ENCODE measurements at regions not wholly inside any gene's neighbourhood (a gene's known extent, or its start where the extent isn't known, plus 50 kb on each side); places are given as distances from the start of the nearest gene placed in this dataset.

DNA sequence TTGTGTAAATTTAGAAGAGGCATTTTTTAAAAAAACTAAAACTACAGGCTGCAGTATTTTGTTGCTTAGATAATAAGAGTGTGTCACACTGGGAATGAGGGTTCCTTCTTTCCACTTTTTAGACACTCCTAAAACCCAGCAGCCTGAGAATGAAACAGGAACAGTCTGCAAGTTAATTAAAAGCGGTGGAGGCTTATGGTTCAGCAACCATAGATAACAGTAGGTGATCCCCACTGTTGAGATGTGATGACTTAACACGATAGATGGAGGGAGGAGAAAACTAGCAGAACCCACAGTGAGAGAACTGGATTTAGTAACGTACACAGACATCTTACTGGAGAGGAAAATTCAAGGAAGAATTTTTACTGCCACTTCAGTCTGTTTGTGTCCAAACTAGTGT lies 767.3 kb downstream of the C4orf33 start:
- no peak for DNase-seq (ENCODE audit: low read depth in 2 of 2)

DNA sequence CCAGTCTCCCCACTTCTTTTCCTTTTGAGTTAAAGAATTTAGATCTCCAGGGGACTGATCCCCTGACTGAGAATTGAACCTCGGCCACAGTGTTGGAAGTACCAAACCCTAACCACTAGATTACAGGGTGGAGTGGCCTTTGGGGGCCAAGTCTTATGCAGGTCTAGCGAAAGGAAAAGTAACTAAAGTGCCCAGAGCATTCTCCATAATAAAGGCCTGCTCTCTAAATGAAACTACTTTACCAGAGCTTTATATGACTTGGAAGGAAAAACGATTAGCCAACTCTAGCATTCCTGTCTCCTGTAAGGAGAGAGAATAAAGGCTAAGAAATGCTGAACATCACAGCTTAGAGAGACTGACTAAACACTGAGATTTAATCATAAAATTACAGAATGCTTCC lies 788.0 kb downstream of the C4orf33 start:
- DNase-seq (ENCODE audit: low read depth in 2 of 2) = no peak

DNA sequence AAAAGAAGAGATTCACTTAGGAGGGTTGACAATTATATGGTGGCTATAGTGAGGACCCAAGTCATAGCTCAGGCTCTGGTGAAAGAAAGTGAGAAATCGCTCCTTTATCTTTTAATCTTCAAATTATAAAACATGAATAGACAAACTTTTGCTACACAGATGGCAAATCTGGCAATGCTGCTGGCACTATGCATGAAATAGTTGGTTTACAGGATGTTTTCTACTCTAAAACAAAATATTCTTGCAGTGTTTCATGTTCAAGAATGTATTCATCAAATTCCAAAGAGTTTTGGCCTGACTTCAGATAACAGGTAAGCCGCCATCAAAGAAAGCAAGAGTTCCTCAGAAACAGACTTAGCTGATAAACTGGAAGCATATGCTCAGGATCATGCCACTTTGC lies 801.2 kb downstream of the C4orf33 start:
- DNase-seq (ENCODE audit: low read depth in 2 of 2) = no peak

- DNase-seq (ENCODE audit: low read depth in 2 of 2) = no peak
These were observed 803.9 kb downstream of the C4orf33 start for GRCh38 chr4:129899849-129900248.

GRCh38 chr4:129900430-129900953 lies 804.5 kb downstream of the C4orf33 start:
- DNase-seq (ENCODE audit: low read depth in 2 of 2) = no peak

DNA sequence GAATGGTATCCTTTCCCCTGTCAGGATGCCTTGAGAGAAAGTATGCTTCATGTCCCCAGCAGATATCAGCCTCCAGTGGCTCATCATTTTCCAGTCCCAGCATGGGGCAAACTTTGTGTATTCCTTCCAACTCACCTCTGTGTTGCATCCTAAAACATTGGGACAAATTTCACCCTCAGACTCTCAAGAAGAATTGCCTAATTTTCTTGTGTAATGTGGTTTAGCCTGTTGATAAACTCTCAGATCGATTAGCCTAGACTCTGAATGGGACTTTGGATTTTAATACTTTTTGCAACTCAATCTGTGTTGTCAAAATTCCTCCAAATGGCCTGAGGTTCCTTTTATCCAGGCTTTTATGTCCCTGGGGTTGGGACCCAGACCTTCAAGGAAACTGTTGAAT lies 805.3 kb downstream of the C4orf33 start:
- DNase-seq (ENCODE audit: low read depth in 2 of 2) = no peak

GRCh38 chr4:129903861-129904260 lies 807.9 kb downstream of the C4orf33 start:
- no peak for DNase-seq (ENCODE audit: low read depth in 2 of 2)

DNA sequence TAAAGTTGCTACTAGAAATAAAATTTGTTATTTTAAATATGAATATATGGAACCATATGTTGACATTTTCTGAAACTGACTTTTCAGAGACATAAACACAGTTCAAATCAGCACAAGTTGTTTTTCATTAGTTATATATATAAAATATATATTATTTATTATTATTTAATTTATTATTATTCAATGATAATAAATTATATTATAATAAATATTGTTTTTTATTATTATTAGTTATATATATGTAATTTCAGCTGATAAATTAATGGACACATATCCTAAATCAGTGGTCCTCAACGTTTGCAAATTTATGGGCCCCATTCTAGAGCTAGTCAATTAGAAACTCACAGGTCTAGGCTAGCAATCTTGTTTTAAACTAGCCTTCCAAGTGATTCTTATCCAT lies 809.3 kb downstream of the C4orf33 start:
- DNase-seq (ENCODE audit: low read depth in 2 of 2) = no peak

DNA sequence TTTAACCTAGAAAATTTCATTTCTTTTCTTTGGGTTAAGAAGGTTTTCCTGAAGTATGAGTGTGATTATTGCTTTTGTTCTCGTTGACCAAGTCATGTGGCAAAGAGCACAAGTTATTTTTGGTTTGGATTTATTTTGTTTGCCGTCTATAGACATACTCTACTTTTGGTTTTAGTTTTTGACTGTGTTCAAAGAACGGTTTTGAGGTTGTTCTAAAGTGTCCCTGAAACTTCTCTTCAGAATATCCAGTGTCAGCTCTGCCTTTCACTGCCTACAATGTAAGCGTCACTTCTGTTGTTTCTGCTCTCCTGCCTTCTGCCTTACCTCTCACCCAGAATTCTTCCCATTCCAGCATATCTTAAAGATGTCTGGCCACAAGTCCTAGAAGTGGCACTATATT lies 812.2 kb downstream of the C4orf33 start:
- no peak for DNase-seq (ENCODE audit: low read depth in 2 of 2)

DNA sequence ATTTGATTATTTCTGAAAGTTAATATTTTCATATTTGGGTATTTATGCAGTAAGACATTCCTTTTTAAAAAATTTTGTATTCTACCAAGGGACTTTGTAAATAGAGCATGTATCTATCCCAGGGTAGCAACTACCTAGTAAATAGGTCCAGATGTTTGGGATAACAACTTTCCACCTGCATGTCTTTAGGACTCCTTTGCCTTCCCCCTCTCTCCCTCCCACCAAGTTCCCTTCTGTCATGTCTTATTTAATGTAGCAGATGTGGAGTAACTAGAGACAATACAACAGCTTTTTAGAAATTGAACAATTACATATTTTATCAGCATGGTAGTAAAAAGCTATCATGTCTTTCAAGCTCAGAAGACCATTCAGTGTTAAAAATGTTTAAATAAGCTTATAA lies 821.0 kb downstream of the C4orf33 start:
- DNase-seq (ENCODE audit: low read depth in 2 of 2) = no peak

- DNase-seq (ENCODE audit: low read depth in 2 of 2) = no peak
These were observed 821.7 kb downstream of the C4orf33 start for GRCh38 chr4:129917651-129918050.

DNA sequence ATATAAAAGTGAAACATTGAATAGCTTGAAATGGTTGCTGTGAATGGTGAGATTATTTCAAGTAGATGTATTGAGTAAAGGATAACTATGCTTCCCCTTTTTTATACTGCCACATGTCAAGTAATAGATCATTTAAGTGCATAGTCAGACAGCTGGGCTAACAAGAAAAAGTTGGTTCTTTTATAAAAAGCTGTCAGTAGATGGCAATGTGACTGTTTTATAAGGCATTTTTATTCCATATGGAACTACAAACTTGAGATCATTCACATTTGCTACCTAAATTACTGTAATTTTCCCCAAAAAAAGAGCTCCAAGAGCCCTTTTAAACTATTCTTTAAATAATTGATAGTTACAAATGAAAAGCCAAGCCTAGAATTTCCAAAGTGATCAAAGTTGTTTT lies 831.0 kb downstream of the C4orf33 start:
- no peak for DNase-seq (ENCODE audit: low read depth in 2 of 2)

GRCh38 chr4:129929052-129929451 lies 833.1 kb downstream of the C4orf33 start:
- no peak for DNase-seq (ENCODE audit: low read depth in 2 of 2)

GRCh38 chr4:129929984-129930383 lies 834.0 kb downstream of the C4orf33 start:
- no peak for DNase-seq (ENCODE audit: low read depth in 2 of 2)

DNA sequence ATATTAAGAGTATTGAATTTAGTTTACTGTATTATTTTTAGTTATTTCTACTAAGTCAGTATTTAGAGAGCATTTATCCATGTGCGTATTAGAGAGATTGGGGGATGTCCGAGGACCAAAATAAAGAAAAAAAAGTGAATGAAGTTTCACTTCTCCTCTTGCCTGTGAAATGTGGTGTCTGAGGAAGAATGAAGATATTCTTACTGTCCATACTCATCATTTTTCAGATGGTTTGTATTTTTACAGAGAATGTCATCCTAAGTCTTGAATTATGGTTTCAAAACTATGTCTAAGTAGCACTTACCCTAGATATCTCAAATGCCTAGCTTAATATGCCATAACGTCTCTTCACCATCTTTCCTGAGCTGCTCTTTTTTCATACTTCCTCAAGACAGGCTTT lies 854.3 kb downstream of the C4orf33 start:
- DNase-seq (ENCODE audit: low read depth in 2 of 2) = no peak

DNA sequence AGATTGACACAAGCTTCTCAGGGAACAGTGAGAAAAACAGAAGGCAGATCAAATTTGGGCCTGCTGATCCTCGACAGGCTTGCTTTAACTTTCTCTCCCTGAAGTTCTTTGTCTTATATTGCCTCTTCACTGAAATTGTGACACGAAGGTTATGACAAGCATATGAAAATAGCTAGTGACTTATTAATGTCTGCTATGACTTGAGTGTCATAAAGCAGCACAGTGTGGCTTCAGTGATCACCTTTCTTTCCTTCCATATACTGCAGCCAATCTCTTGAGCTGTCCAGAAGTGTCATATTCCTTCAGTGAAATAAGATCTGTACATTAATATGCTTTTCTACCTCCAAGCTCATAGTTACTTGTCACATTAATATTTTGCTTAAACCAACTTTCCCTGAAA lies 870.2 kb downstream of the C4orf33 start:
- DNase-seq (ENCODE audit: low read depth in 2 of 2) = no peak

DNA sequence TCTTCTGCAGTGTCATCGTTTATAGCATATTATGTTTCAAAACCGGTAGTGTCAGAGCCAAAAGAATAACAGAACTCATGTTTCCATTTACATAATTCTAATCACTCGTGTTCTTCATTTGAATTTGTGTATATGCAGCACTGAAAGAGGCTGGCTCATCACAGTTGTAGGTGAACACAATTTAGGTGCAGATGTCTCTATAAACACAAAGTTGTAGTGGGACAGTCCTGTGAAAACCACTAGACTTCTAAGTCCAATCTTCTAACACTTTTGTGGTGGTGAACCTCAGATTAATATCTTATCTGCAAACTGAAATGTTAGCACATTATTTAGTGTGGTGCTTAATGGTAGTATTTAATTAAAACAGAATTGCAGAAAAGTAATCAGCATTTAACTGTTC lies 872.4 kb downstream of the C4orf33 start:
- no peak for DNase-seq (ENCODE audit: low read depth in 2 of 2)

DNA sequence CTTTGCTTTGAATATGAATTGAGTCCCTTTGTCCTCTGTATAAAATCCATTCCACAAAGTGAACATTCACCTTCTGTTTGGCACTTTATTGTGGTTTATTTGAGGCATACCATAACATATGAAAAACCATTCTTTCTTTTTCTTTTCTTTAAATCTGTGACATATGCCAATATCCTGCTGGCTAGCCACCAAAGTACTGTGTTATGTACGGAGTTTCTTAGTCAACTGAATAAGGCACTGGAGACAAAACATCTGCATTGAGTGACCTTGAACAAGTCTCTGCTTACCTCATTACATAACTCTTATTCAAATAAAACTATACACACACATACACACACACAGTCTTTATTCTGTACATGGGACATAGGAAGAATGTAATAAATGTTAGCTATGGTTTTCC lies 872.8 kb downstream of the C4orf33 start:
- DNase-seq (ENCODE audit: low read depth in 2 of 2) = no peak

GRCh38 chr4:129970801-129971200 lies 874.8 kb downstream of the C4orf33 start:
- DNase-seq (ENCODE audit: low read depth in 2 of 2) = no peak

DNA sequence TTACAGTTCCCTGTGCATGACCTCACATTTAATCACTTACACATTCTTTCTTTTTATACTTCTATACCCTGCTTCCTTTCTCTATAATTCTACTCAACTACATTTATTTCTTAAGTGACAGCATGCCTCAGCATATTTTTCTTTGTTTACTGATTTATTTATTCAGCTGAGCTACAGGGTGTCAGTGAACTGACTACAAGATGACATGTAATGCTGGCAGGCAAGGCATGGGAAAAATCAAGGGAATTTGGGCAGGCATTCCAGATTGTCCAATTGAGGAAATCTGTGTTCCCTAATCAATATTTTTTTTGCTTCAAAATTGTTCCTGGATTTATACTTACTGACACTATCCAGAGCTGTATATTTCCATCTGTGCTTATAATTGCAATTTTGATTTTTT lies 875.5 kb downstream of the C4orf33 start:
- DNase-seq (ENCODE audit: low read depth in 2 of 2) = no peak

DNA sequence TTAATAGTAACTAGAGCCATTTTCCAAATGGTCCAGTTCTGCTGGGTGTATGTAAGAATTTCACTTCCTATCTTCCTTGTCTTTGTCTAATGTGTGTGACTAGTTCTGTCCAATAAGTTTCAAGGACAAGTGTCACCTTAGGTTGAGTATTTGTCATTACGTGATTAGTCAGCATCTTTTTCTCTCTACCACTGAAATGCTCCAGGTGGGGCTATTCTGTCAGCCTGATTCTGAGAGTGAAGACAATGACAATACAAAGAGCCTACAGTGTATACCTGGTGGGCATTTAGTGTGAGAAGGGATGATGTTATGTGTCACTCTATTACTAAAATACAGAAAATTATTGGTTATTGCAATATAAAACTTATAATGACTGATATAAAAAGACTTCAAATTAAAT lies 876.3 kb downstream of the C4orf33 start:
- no peak for DNase-seq (ENCODE audit: low read depth in 2 of 2)

DNA sequence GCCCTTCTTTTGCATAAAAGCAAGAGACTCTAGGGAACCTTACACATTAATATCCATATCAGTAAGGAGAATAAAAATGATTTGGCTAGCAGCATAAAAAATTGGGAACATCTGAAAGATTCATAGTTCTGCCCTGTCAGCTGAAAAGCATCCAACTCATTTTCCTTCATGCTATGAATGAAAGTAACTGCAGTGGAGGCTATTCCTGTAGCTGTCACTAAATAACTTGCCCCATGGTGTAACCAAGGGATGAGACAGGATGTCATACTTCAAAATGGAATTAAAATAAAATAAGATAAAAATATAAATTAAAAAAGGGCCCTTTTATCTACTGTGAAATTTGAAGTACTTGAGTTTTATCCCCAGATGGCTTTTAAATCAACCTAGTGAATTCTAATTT lies 878.8 kb downstream of the C4orf33 start:
- DNase-seq (ENCODE audit: low read depth in 2 of 2) = no peak

DNA sequence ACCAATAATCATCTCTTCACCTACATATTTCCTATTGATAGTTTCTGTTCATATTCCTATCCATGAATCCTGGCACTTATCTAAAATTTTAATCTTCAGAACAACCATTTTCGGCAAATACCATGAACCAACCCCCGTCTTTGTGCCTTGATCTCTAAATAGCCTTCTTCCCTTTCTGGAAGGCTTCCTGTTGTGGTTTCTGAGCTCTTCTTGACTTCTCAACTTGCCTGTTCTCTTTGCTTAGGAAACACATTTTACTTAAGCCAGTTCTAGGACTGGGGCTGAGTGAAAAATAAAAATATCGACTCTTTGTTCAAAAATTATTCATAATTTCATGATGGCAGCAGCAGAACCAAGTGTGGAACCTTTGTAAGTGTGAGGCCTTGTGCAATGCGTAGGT lies 882.4 kb downstream of the C4orf33 start:
- no peak for DNase-seq (ENCODE audit: low read depth in 2 of 2)

GRCh38 chr4:129988957-129989356 lies 893.0 kb downstream of the C4orf33 start:
- no peak for DNase-seq (ENCODE audit: low read depth in 2 of 2)

DNA sequence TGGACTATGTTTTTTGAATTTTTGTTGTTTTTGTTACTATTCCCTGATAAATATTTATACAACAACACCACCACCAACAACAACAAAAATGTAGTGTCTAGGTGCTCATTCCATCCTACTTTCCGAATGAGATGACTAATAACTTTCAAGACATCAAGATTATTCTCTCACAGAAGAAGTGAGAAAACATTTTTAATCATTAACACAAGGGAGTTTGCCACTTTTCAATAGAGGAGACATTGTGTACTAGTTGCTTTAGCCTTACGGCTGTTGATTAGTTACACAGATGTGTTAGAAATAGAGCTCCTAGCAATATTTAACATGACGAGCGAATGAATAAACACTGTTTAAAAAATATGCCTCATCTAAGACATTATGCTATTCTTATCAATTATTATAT lies 898.8 kb downstream of the C4orf33 start:
- no peak for DNase-seq (ENCODE audit: low read depth in 2 of 2)

All from activated CD8-positive, alpha-beta memory T cell treated with anti-CD3 and anti-CD28 coated beads for 4 hours (primary cell).